Stimulated activated CD4-positive, alpha-beta T cell treated with anti-CD3 and anti-CD28 coated beads, TNF-alpha, amount 100 ng/mL, for 4 hours (primary cell): ENCODE measurements at regions not wholly inside any gene's neighbourhood (a gene's known extent, or its start where the extent isn't known, plus 50 kb on each side); places are given as distances from the start of the nearest gene placed in this dataset.
"Not testable (repeated sequence)": the region's sequence is repeated elsewhere in the genome, so short reads cannot be mapped to it uniquely, and the experiment has no call there.

ENCODE experiments used
- DNase-seq, 3 experiments: peaks; one replicate each; pipeline ENCODE4 v3.0.0-alpha.2; 2020; ENCODE audit warnings: low read depth in 3 of 3

DNA sequence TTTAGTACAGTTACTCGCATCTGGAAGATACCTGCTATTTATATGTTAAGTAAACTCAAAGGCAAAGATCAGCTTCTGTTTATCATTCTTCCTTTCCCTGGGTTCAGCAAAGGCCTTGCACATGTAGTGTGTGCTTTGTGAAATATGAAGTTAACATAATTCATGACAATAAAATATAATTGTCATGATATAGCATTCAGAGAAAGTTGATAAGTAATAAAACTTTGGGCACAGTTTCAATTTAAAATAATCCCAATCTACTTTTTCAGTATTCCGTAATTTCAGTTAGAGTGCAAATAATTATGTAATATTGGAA, 51.9 kb upstream of the ZNF217 start:
- no peak for DNase-seq

DNA sequence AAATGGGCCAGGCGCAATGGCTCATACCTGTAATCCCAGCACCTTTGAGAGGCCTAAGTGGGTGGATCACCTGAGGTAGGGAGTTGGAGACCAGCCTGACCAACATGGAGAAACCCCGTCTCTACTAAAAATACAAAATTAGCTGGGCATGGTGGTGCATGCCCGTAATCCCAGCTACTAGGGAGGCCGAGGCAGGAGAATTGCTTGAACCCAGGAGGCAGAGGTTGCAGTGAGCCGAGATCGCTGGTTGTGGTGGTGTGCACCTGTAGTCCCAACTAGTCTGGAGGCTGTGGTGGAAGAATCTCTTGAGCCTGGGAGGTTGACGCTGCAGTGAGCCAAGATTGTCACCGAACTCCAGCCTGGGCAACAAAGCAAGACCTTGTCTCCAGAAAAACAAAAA, 50.5 kb upstream of the ZNF217 start:
- DNase-seq, result not testable (repeated sequence)
